Uterus (tissue), 2 donors: ENCODE measurements at regions not wholly inside any gene's neighbourhood (a gene's known extent, or its start where the extent isn't known, plus 50 kb on each side); places are given as distances from the start of the nearest gene placed in this dataset.

Source experiments
- POLR2A ChIP-seq, 2 donors: fragments of 450-650 bp; IDR thresholded peaks; one replicate each; pipeline ENCODE4 v1.6.1; 2016; ENCODE audit warnings: antibody characterized with exemption in 2 of 2, mild to moderate bottlenecking in 1 of 2, moderate library complexity in 1 of 2
- TF ChIP-seq, protein P1 (sequence below), 4 experiments: fragments of 200-600 bp in 2 of 4; fragments of 450-650 bp in 2 of 4; sonication (generic) in 2 of 4; IDR thresholded peaks; one replicate each; pipeline ENCODE4 v1.5.1; 2016 to 2019; ENCODE audit warnings: antibody characterized with exemption in 4 of 4, mild to moderate bottlenecking in 2 of 4, moderate library complexity in 1 of 4

DNA sequence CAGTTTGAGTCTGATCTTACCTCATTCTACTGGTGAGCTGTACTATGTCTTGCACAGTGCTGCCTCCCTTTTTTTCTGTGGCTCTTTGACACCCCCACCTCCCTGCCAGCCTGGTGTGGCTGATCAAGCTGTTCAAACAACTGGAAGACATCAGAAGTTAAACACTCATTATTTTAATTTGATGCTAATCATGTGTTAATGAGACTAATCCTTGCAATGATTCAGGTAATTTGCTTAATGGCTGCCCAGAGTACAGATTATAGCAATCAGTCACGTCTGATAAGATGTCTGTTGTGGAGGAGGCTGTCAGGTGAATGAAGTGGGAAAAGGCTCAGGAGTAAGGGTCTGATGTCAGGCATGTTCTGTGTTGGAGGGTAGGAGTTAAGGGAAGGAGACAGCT is 87.4 kb upstream of the GK2 start:
- TF ChIP-seq, protein P1, sequence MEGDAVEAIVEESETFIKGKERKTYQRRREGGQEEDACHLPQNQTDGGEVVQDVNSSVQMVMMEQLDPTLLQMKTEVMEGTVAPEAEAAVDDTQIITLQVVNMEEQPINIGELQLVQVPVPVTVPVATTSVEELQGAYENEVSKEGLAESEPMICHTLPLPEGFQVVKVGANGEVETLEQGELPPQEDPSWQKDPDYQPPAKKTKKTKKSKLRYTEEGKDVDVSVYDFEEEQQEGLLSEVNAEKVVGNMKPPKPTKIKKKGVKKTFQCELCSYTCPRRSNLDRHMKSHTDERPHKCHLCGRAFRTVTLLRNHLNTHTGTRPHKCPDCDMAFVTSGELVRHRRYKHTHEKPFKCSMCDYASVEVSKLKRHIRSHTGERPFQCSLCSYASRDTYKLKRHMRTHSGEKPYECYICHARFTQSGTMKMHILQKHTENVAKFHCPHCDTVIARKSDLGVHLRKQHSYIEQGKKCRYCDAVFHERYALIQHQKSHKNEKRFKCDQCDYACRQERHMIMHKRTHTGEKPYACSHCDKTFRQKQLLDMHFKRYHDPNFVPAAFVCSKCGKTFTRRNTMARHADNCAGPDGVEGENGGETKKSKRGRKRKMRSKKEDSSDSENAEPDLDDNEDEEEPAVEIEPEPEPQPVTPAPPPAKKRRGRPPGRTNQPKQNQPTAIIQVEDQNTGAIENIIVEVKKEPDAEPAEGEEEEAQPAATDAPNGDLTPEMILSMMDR (IDR thresholded peaks at IDR 0.05): no peak
- no peak for TF ChIP-seq POLR2A (IDR thresholded peaks at IDR 0.05)
